GM23338 (cell line): ENCODE measurements at regions not wholly inside any gene's neighbourhood (a gene's known extent, or its start where the extent isn't known, plus 50 kb on each side); places are given as distances from the start of the nearest gene placed in this dataset.
"Not testable (repeated sequence)": the region's sequence is repeated elsewhere in the genome, so short reads cannot be mapped to it uniquely, and the experiment has no call there.

ENCODE experiments used
- CREB1 ChIP-seq: fragments of 250-450 bp; sonication (Bioruptor Pico); IDR thresholded peaks from 2 replicates; pipeline ENCODE4 v1.5.0; 2020; ENCODE audit warnings: low read depth, mild to moderate bottlenecking, moderate library complexity
- CTCF ChIP-seq, 2 experiments: fragments of 200-600 bp in 1 of 2; sonication (generic) in 1 of 2; conservative IDR thresholded peaks; 2 replicates each; pipeline versions ENCODE4 v1.5.1 to v1.6.1; 2016 to 2017; ENCODE audit warnings: antibody characterized with exemption in 2 of 2, low read depth in 2 of 2, mild to moderate bottlenecking in 2 of 2, moderate library complexity in 1 of 2

GRCh38 chr4:3586596-3586995 lies 54.4 kb upstream of the LRPAP1 start:
- not testable (repeated sequence) for TF ChIP-seq CTCF (conservative IDR thresholded peaks at IDR 0.05; ENCODE audit: low read depth in 2 of 2); CREB1 (CRISPR knock-in tag)
